ENCODE measurements at regions not wholly inside any gene's neighbourhood (a gene's known extent, or its start where the extent isn't known, plus 50 kb on each side); places are given as distances from the start of the nearest gene placed in this dataset.
"Not testable (repeated sequence)": the region's sequence is repeated elsewhere in the genome, so short reads cannot be mapped to it uniquely, and the experiment has no call there.

DNA sequence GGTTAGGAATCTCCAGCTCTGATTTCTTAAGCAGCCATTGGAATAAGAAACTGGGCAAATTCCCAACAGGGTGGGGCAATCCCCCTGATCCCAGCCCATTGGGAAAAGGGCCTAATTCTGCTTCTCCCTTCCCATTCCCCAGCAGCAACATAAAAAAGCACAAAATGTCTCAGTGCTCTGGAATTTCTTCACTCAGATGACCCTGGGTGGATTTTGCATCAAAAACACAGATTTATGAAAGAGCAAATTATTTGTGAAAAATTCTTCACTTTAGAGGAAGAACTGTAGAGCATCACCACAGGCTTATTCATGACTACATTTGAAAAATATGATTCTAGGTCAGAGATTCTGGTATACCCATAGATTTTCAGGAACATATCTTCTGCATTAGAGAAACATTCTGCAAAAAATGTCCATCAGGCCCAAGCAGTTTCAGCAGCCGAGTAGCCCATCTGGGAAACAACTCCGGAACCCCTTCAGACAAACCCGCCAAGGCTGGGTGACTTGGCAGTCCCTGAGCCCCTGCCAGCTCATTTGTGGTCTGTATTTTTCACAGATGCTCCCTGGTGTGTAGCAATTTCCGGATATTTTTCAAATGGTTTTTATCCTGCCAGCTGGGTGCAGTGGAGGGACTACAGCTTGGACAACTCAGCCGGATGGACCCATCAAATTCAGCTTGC is 102.1 kb upstream of the RANBP3L start:
- Mint-ChIP-seq H3K4me1 (ENCODE audit: low read depth, unreplicated experiment) (no peaks in the 10 kb centered on the region), H3K27ac (ENCODE audit: unreplicated experiment) (no peak overlapping the region), H3K9me3 (ENCODE audit: unreplicated experiment) (peaks cover 5% of the 10 kb centered on the region), H3K27me3 (ENCODE audit: insufficient read depth, unreplicated experiment) (no peaks in the 10 kb centered on the region), H3K4me3 (ENCODE audit: unreplicated experiment) (no peak overlapping the region), H3K36me3 (ENCODE audit: insufficient read depth, unreplicated experiment) (no peaks in the 10 kb centered on the region)
- BruUV-seq (replicated peaks), result no TSS peak
- ChIA-PET CTCF (interaction anchor here (1.4 kb wide), 1 partner anchor 287 kb away, joined by 5 read pairs; no protein-coding TSS in a partner anchor), POLR2A (no interaction called here)
- intact Hi-C loops (cut with micrococcal nuclease; ENCODE audit: unreplicated experiment), result no loop called here
- Histone ChIP-seq H3K4me3 (ENCODE audit: low read depth, low read length) (no peak overlapping the region), H3K9me3 (no peaks in the 10 kb centered on the region), H3K27me3 (replicated peaks; ENCODE audit: control insufficient read depth, insufficient read depth, low read length) (no peaks in the 10 kb centered on the region), H3K4me1 (no peaks in the 10 kb centered on the region), H3K36me3 (ENCODE audit: control insufficient read depth, insufficient read depth, low read length) (no peaks in the 10 kb centered on the region)
- TF ChIP-seq, protein P1, sequence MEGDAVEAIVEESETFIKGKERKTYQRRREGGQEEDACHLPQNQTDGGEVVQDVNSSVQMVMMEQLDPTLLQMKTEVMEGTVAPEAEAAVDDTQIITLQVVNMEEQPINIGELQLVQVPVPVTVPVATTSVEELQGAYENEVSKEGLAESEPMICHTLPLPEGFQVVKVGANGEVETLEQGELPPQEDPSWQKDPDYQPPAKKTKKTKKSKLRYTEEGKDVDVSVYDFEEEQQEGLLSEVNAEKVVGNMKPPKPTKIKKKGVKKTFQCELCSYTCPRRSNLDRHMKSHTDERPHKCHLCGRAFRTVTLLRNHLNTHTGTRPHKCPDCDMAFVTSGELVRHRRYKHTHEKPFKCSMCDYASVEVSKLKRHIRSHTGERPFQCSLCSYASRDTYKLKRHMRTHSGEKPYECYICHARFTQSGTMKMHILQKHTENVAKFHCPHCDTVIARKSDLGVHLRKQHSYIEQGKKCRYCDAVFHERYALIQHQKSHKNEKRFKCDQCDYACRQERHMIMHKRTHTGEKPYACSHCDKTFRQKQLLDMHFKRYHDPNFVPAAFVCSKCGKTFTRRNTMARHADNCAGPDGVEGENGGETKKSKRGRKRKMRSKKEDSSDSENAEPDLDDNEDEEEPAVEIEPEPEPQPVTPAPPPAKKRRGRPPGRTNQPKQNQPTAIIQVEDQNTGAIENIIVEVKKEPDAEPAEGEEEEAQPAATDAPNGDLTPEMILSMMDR (IDR thresholded peaks at IDR 0.05; ENCODE audit: insufficient read depth in 1 of 2, low read depth in 1 of 2, low read length in 1 of 2, severe bottlenecking in 1 of 2, unreplicated experiment in 1 of 2), result no peak
- no peak for DNase-seq

DNA sequence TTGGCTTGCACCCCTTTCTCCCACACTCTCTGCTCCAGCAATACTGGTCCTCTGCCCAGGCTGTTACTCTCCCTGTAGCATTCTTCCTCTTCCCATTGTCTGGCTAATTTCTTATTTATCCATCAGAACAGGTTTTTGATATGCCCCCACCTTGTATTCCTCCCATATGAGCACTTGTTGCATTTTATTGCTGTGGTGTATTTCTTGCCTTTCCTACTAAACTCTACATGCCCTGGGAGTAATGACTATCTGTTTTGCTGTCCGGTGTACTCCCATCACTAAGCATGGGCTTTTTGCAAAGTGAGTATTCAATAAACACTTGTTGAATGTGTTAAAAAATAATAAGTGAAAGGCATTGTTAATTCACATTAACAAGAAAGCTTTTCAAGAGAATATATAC is 104.3 kb upstream of the RANBP3L start:
- peaks cover 11% of the 10 kb centered on the region for H3K9me3 Mint-ChIP-seq (ENCODE audit: unreplicated experiment)
- no peaks in the 10 kb centered on the region for H3K27me3 Mint-ChIP-seq (ENCODE audit: insufficient read depth, unreplicated experiment)
- ChIA-PET POLR2A (no interaction called here), CTCF (no interaction called here)
- H3K4me3 ChIP-seq (ENCODE audit: low read depth, low read length), result no peak overlapping the region
- H3K27ac Mint-ChIP-seq (ENCODE audit: unreplicated experiment), result no peak overlapping the region
- no peak overlapping the region for H3K4me3 Mint-ChIP-seq (ENCODE audit: unreplicated experiment)
- intact Hi-C loops (cut with micrococcal nuclease; ENCODE audit: unreplicated experiment), result no loop called here
- H3K27me3 ChIP-seq (replicated peaks; ENCODE audit: control insufficient read depth, insufficient read depth, low read length), result no peaks in the 10 kb centered on the region
- H3K4me1 ChIP-seq, result no peaks in the 10 kb centered on the region
- no peaks in the 10 kb centered on the region for H3K4me1 Mint-ChIP-seq (ENCODE audit: low read depth, unreplicated experiment)
- H3K9me3 ChIP-seq, result no peaks in the 10 kb centered on the region
- DNase-seq, result no peak
- TF ChIP-seq, protein P1 (IDR thresholded peaks at IDR 0.05; ENCODE audit: insufficient read depth in 1 of 2, low read depth in 1 of 2, low read length in 1 of 2, severe bottlenecking in 1 of 2, unreplicated experiment in 1 of 2), result no peak
- no peaks in the 10 kb centered on the region for H3K36me3 Mint-ChIP-seq (ENCODE audit: insufficient read depth, unreplicated experiment)
- no peaks in the 10 kb centered on the region for H3K36me3 ChIP-seq (ENCODE audit: control insufficient read depth, insufficient read depth, low read length)
- no TSS peak for BruUV-seq (replicated peaks)

DNA sequence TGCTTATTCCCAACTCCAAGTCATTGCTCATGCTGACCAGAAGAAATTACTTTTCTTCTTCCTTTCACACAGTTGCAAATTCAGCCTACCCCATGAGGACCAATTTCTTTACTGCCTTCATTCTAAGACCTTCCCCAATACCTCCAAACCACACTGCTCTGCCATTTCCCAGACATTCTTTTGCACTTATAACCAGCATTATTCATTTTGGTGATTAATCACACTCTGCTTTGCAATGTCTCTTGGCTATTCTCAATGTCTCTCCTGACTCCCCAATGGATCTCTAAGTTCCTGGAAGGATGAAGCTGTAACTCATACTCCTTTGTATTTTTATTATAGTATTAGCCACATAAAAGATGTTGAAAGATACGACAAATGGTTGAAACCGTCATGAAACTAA is 105.7 kb upstream of the RANBP3L start:
- Mint-ChIP-seq H3K27ac (ENCODE audit: unreplicated experiment) (no peak overlapping the region), H3K9me3 (ENCODE audit: unreplicated experiment) (peaks cover 11% of the 10 kb centered on the region), H3K27me3 (ENCODE audit: insufficient read depth, unreplicated experiment) (no peaks in the 10 kb centered on the region), H3K36me3 (ENCODE audit: insufficient read depth, unreplicated experiment) (no peaks in the 10 kb centered on the region), H3K4me3 (ENCODE audit: unreplicated experiment) (no peak overlapping the region), H3K4me1 (ENCODE audit: low read depth, unreplicated experiment) (no peaks in the 10 kb centered on the region)
- POLR2A ChIA-PET, result no interaction called here
- TF ChIP-seq, protein P1 (IDR thresholded peaks at IDR 0.05; ENCODE audit: insufficient read depth in 1 of 2, low read depth in 1 of 2, low read length in 1 of 2, severe bottlenecking in 1 of 2, unreplicated experiment in 1 of 2), result no peak
- Histone ChIP-seq H3K4me3 (ENCODE audit: low read depth, low read length) (no peak overlapping the region), H3K27me3 (replicated peaks; ENCODE audit: control insufficient read depth, insufficient read depth, low read length) (no peaks in the 10 kb centered on the region), H3K4me1 (no peaks in the 10 kb centered on the region), H3K9me3 (no peaks in the 10 kb centered on the region), H3K36me3 (ENCODE audit: control insufficient read depth, insufficient read depth, low read length) (no peaks in the 10 kb centered on the region)
- DNase-seq, result no peak
- no TSS peak for BruUV-seq (replicated peaks)
- CTCF ChIA-PET, result no interaction called here
- intact Hi-C loops (cut with micrococcal nuclease; ENCODE audit: unreplicated experiment), result no loop called here

DNA sequence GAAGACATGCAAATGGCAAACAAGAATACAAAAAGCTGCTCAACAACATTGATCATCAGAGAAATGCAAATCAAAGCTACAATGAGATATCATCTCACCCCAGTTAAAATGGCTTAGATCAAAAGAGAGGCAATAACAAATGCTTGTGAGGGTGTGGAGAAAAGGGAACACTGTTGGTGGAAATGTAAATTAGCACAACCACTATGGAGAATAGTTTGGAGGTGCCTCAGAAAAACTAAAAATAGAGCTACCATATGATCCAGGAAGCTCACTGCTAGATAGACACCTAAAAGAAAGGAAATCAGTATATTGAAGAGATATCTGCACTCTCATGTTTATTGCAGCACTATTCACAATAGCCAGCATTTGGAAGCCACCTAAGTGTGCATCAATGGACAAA is 108.0 kb upstream of the RANBP3L start:
- CTCF ChIA-PET, result not testable (repeated sequence)
- peaks cover 11% of the 10 kb centered on the region for H3K9me3 Mint-ChIP-seq (ENCODE audit: unreplicated experiment)

DNA sequence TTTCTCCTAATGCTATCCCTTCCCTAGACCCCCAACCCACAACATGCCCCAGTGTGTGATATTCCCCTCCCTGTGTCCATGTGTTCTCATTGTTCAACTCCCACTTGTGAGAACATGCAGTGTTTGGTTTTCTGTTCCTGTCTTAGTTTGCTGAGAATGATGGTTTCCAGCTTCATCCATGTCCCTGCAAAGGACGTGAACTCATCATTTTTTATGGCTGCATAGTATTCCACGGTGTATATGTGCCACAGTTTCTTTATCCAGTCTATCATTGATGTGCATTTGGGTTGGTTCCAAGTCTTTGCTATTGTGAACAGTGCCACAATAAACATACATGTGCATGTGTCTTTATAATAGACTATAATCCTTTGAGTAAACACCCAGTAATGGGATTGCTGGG is 109.0 kb upstream of the RANBP3L start:
- CTCF ChIA-PET; H3K27me3 Mint-ChIP-seq (ENCODE audit: insufficient read depth, unreplicated experiment); H3K27ac Mint-ChIP-seq (ENCODE audit: unreplicated experiment); H3K4me1 ChIP-seq; BruUV-seq (replicated peaks); POLR2A ChIA-PET; H3K4me3 Mint-ChIP-seq (ENCODE audit: unreplicated experiment); H3K4me3 ChIP-seq (ENCODE audit: low read depth, low read length); H3K4me1 Mint-ChIP-seq (ENCODE audit: low read depth, unreplicated experiment); H3K27me3 ChIP-seq (replicated peaks; ENCODE audit: control insufficient read depth, insufficient read depth, low read length); DNase-seq; H3K36me3 Mint-ChIP-seq (ENCODE audit: insufficient read depth, unreplicated experiment); H3K9me3 ChIP-seq; H3K36me3 ChIP-seq (ENCODE audit: control insufficient read depth, insufficient read depth, low read length): not testable (repeated sequence)
- intact Hi-C loops (cut with micrococcal nuclease; ENCODE audit: unreplicated experiment), result loop anchor here (5.0 kb wide), 1 partner anchor 462 kb away; no protein-coding TSS in a partner anchor
- peaks cover 11% of the 10 kb centered on the region for H3K9me3 Mint-ChIP-seq (ENCODE audit: unreplicated experiment)

More for the DNA sequence above, 108.0 kb upstream of the RANBP3L start:
- POLR2A ChIA-PET; H3K36me3 ChIP-seq (ENCODE audit: control insufficient read depth, insufficient read depth, low read length); DNase-seq; H3K9me3 ChIP-seq; H3K4me1 ChIP-seq; H3K36me3 Mint-ChIP-seq (ENCODE audit: insufficient read depth, unreplicated experiment); H3K27ac Mint-ChIP-seq (ENCODE audit: unreplicated experiment); H3K4me1 Mint-ChIP-seq (ENCODE audit: low read depth, unreplicated experiment); BruUV-seq (replicated peaks); H3K27me3 Mint-ChIP-seq (ENCODE audit: insufficient read depth, unreplicated experiment); H3K4me3 ChIP-seq (ENCODE audit: low read depth, low read length); H3K27me3 ChIP-seq (replicated peaks; ENCODE audit: control insufficient read depth, insufficient read depth, low read length); H3K4me3 Mint-ChIP-seq (ENCODE audit: unreplicated experiment): not testable (repeated sequence)
- intact Hi-C loops (cut with micrococcal nuclease; ENCODE audit: unreplicated experiment), result loop anchor here (5.0 kb wide), 1 partner anchor 463 kb away; no protein-coding TSS in a partner anchor

All from Caco-2 (cell line).